ENCODE measurements at regions not wholly inside any gene's neighbourhood (a gene's known extent, or its start where the extent isn't known, plus 50 kb on each side); places are given as distances from the start of the nearest gene placed in this dataset.

GRCh38 chr1:237953238-237953637, 62.5 kb upstream of the ZP4 start:
- TF ChIP-seq CTCF (IDR thresholded peaks at IDR 0.05; ENCODE audit: low read length), result no peak
- TF ChIP-seq EZH2 (optimal IDR thresholded peaks at IDR 0.05; ENCODE audit: low read depth, low read length), result no peak

Measured in MM.1S (cell line).